BJ (cell line): ENCODE measurements at regions not wholly inside any gene's neighbourhood (a gene's known extent, or its start where the extent isn't known, plus 50 kb on each side); places are given as distances from the start of the nearest gene placed in this dataset.

Source experiments
- CTCF ChIA-PET: fragments of 350-600 bp; formaldehyde crosslinking; extraction: SDS; loops from one replicate; lab custom pipeline; 2021; ENCODE audit warnings: antibody characterized with exemption, inconsistent platforms; lab: Yijun Ruan, JAX
- POLR2A ChIA-PET: fragments of 300-600 bp; sonication (Branson Sonifier 250); formaldehyde crosslinking; extraction: SDS; loops from one replicate; lab custom pipeline; 2021; ENCODE audit warnings: antibody characterized with exemption; lab: Charles Lee
- DNase-seq: peaks from one replicate; pipeline ENCODE4 v3.0.0-alpha.2; 2011; ENCODE audit warnings: low read depth
- H3K27me3 ChIP-seq: 2 replicates; pipeline ENCODE4 v1.6.0; 2011; ENCODE audit warnings: low read length; ENCODE audit not compliant: control insufficient read depth, insufficient read depth
- H3K36me3 ChIP-seq: 2 replicates; pipeline ENCODE4 v1.5.1; 2011; ENCODE audit warnings: low read length; ENCODE audit not compliant: control insufficient read depth, insufficient read depth
- H3K4me3 ChIP-seq: 2 replicates; pipeline ENCODE4 v1.5.1; 2011; ENCODE audit warnings: low read depth, mild to moderate bottlenecking, control low read depth, low read length
- CTCF ChIP-seq: IDR thresholded peaks from 2 replicates; pipeline ENCODE4 v1.5.1; 2011; ENCODE audit warnings: low read depth, mild to moderate bottlenecking, control low read depth, inconsistent platforms, low read length, moderate library complexity; ENCODE audit not compliant: insufficient read depth

- POLR2A ChIA-PET: no interaction called here
- CTCF ChIA-PET: no interaction called here
- no peaks in the 10 kb centered on the region for H3K36me3 ChIP-seq
- TF ChIP-seq CTCF: no peak
- no peak for DNase-seq
- no peaks in the 10 kb centered on the region for H3K27me3 ChIP-seq
- H3K4me3 ChIP-seq: no peak overlapping the region
These were observed 315.8 kb downstream of the MAF start for GRCh38 chr16:79284766-79285165.

- ChIA-PET POLR2A (no interaction called here), CTCF (no interaction called here)
- no peaks in the 10 kb centered on the region for H3K27me3 ChIP-seq
- H3K4me3 ChIP-seq: no peak overlapping the region
- no peak for TF ChIP-seq CTCF
- H3K36me3 ChIP-seq: no peaks in the 10 kb centered on the region
- no peak for DNase-seq
These were observed 317.0 kb downstream of the MAF start for GRCh38 chr16:79283578-79283977.

GRCh38 chr16:79282806-79283205, 317.7 kb downstream of the MAF start:
- no peak overlapping the region for H3K4me3 ChIP-seq
- no peak for DNase-seq
- H3K27me3 ChIP-seq: no peaks in the 10 kb centered on the region
- H3K36me3 ChIP-seq: no peaks in the 10 kb centered on the region
- POLR2A ChIA-PET: no interaction called here
- no peak for TF ChIP-seq CTCF
- CTCF ChIA-PET: no interaction called here

- Histone ChIP-seq H3K36me3 (no peaks in the 10 kb centered on the region), H3K4me3 (no peak overlapping the region), H3K27me3 (no peaks in the 10 kb centered on the region)
- DNase-seq: no peak
- ChIA-PET CTCF (no interaction called here), POLR2A (no interaction called here)
- no peak for TF ChIP-seq CTCF
These were observed 322.0 kb downstream of the MAF start for GRCh38 chr16:79278506-79278905.

- DNase-seq: no peak
- no peak for TF ChIP-seq CTCF
- POLR2A ChIA-PET: no interaction called here
- CTCF ChIA-PET: no interaction called here
- Histone ChIP-seq H3K27me3 (no peaks in the 10 kb centered on the region), H3K36me3 (no peaks in the 10 kb centered on the region), H3K4me3 (no peak overlapping the region)
These were observed 324.0 kb downstream of the MAF start for GRCh38 chr16:79276501-79276900.
